ENCODE measurements at regions not wholly inside any gene's neighbourhood (a gene's known extent, or its start where the extent isn't known, plus 50 kb on each side); places are given as distances from the start of the nearest gene placed in this dataset.

GRCh38 chr11:98600786-98601773, 419.7 kb upstream of the CNTN5 start:
- DNase-seq (ENCODE audit: low read depth, low spot score) (no peak), FAIRE-seq (no peak)
- dilution Hi-C loops (cut with MboI; ENCODE audit: extremely low pct_ligation_motif_present, low sequenced_read_pairs) = no loop called here
- POLR2A ChIA-PET = no interaction called here
- H3K4me1 ChIP-seq (ENCODE audit: control insufficient read depth, extremely low read depth, insufficient read depth, low read length) = no peaks in the 10 kb centered on the region
- H4K20me1 ChIP-seq (replicated peaks; ENCODE audit: control insufficient read depth, extremely low read depth, insufficient read depth, low read length) = no peaks in the 10 kb centered on the region
- no TSS peak for BruUV-seq (replicated peaks)
- no peak overlapping the region for H3K9ac ChIP-seq (replicated peaks; ENCODE audit: extremely low read depth, insufficient read depth, low read length)
- no peak overlapping the region for H2AFZ ChIP-seq (ENCODE audit: low read depth, low read length)
- no peak overlapping the region for H3K4me2 ChIP-seq (ENCODE audit: insufficient read depth, low read length)
- H3K27me3 ChIP-seq (ENCODE audit: control insufficient read depth in 2 of 2, insufficient read depth in 2 of 2, low read length in 2 of 2) = no peaks in the 10 kb centered on the region
- H3K4me3 ChIP-seq (replicated peaks in 1 of 3; ENCODE audit: insufficient read depth in 1 of 3, low read depth in 1 of 3, low read length in 3 of 3) = no peak overlapping the region
- H3K36me3 ChIP-seq (ENCODE audit: control insufficient read depth in 2 of 2, extremely low read depth in 1 of 2, insufficient read depth in 2 of 2, low read length in 2 of 2) = no peaks in the 10 kb centered on the region
- no peaks in the 10 kb centered on the region for H3K9me1 ChIP-seq (replicated peaks; ENCODE audit: control insufficient read depth, extremely low read depth, insufficient read depth, low read length)
- no peak for TF ChIP-seq EZH2 (IDR thresholded peaks at IDR 0.05; ENCODE audit: borderline replicate concordance, low read depth, low read length, severe bottlenecking)
- no peak for TF ChIP-seq MAX (IDR thresholded peaks at IDR 0.05; ENCODE audit: insufficient read depth, insufficient read length)
- no peak for TF ChIP-seq POLR2AphosphoS5 (IDR thresholded peaks at IDR 0.05; ENCODE audit: insufficient read depth, low read depth, low read length)
- TF ChIP-seq CTCF (IDR thresholded peaks at IDR 0.05; ENCODE audit: extremely low read depth in 1 of 2, insufficient read depth in 1 of 2, low read depth in 1 of 2, low read length in 2 of 2) = no peak
- TF ChIP-seq POLR2A (IDR thresholded peaks at IDR 0.05; ENCODE audit: low read depth, low read length) = no peak
- TF ChIP-seq FOS (IDR thresholded peaks at IDR 0.05; ENCODE audit: borderline replicate concordance, insufficient read depth, low read length) = no peak
- no peak for TF ChIP-seq MYC (IDR thresholded peaks at IDR 0.05; ENCODE audit: low read depth, low read length)
- TF ChIP-seq GATA2 (IDR thresholded peaks at IDR 0.05; ENCODE audit: insufficient read depth, insufficient read length, low read depth, low read length) = no peak
- no peak for TF ChIP-seq JUN (IDR thresholded peaks at IDR 0.05; ENCODE audit: borderline replicate concordance, insufficient read depth, insufficient read length, low read depth)
- H3K27ac ChIP-seq (ENCODE audit: insufficient read depth, low read depth, low read length) = no peak overlapping the region
- peaks cover 2% of the 10 kb centered on the region for H3K9me3 ChIP-seq (replicated peaks; ENCODE audit: control insufficient read depth, insufficient read depth, low read length)
- intact Hi-C loops (cut with micrococcal nuclease) = no loop called here
- no peaks in the 10 kb centered on the region for H3K79me2 ChIP-seq (ENCODE audit: control insufficient read depth, insufficient read depth, low read length)
- CTCF ChIA-PET = interaction anchor here (1.1 kb wide), 1 partner anchor 14 kb away, joined by 3 read pairs; no protein-coding TSS in a partner anchor

All from endothelial cell of umbilical vein (primary cell).